ENCODE measurements at regions not wholly inside any gene's neighbourhood (a gene's known extent, or its start where the extent isn't known, plus 50 kb on each side); places are given as distances from the start of the nearest gene placed in this dataset.

DNA sequence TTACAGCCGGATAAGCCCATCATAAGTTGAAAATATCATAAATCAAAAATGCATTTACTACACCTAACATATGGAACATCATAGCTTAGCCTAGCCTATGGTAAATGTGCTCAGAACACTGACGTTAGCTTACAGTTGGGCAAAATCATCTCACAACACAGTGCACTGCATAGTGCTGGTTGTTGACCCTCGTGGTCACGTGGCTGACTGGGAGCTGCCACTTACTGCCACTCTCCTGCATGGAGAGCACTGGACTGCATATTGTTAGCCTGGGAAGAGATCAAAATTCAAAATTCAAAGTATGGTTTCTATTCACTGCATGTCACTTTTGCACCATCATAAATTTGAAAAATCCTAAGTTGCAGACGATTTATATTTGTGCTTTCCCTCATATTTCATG lies 94.0 kb upstream of the CACNA2D3 start:
- intact Hi-C loops (cut with DNase I): no loop called here
- no peak for DNase-seq (ENCODE audit: low spot score)

DNA sequence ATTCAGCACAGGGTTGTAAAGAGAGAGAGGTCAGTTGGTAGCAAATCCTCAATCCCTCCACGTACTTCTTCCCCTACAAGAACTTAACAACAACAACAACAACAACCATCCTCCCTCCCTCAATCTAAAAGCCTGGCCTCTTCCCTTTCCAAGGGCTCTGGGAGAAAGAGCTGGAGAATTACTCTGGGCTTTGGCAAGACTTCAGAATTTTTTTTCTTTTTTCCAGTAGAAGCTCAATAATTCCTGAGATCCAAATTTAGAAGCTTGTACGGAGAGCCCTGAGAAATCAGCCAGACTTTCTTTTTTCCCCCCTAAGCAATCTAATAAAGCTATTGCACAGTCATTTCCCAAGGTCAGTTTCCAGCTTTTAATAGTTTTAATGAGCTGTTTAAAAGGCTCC lies 95.8 kb upstream of the CACNA2D3 start:
- intact Hi-C loops (cut with DNase I): no loop called here
- no peak for DNase-seq (ENCODE audit: low spot score)

DNA sequence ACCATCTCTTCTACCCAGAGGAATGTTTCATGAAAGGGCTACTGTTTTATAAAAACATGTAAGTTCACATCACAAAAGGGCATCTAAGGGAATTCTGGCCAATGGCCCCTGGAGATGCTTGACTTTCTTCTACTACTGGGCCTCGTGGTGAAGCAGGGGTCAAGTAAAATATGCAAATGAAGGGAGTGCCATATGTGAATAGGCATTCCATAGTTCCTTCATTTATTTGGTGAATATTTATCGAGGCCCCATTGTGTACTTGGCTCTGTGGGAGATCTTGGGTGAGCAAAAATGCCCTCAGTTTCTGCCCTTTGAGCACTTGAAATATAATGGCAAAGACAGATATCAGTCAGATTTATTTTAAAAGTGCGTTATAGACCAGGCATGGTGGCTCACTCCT lies 101.3 kb upstream of the CACNA2D3 start:
- intact Hi-C loops (cut with DNase I): no loop called here
- no peak for DNase-seq (ENCODE audit: low spot score)

DNA sequence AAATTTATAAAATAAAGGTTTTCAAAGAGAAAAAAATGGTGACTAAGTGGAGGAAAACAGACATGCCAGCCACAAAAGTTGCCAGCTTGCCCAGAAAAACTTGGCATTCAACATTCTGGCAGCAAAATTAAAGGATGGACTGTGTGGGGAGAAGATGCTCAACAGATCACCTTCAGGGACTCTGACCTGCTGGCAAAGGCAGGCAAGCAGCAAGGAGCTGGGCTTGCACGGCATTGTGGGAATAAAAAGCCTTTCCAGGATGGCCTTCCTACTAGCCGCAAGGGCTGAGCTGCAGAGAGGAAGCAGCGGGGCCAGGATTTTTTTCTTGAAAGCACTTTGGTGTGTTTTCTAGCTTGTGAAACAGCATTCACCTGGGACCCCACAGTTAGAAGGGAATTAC lies 101.9 kb upstream of the CACNA2D3 start:
- DNase-seq (ENCODE audit: low spot score): no peak
- intact Hi-C loops (cut with DNase I): no loop called here

DNA sequence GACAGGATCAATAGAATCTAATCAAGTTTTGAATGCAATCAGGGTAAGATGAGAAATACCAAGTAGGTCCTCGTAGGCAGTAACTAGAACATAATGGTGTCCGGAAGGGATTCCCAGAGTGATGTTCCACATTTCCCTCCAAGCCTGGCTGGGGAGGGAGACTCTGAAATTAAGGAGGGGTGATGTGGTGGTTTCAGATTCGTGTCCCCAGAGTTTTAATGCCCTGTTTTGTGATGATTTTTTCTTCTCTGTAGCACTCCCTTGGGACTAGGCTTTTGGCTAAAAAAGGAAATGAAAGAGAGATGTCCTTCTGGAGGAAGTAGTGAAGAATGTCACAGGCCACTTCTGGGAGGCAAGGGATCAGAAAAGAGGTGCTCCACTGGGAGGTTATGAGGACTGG lies 108.3 kb upstream of the CACNA2D3 start:
- intact Hi-C loops (cut with DNase I): no loop called here
- no peak for DNase-seq (ENCODE audit: low spot score)

DNA sequence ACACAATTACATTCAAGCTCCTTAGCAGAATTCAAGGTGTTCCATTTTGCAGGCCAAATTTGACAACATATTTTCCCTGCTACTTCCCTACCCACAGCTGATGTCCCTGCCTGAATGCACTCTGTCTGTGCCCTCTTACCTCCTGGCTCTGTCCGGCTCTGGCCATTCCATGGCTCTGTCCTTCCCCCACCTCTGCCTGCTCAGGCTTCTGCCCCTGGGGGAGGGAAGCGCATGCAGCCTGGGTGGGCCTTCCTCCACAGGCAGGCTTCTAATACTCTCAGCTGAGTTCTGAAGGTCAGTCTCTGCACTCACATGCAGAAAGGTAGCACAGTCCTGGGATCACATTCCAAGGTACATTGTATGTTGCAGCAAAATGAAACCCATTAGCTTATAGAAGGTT lies 113.6 kb upstream of the CACNA2D3 start:
- no peak for DNase-seq (ENCODE audit: low spot score)
- intact Hi-C loops (cut with DNase I): no loop called here

DNA sequence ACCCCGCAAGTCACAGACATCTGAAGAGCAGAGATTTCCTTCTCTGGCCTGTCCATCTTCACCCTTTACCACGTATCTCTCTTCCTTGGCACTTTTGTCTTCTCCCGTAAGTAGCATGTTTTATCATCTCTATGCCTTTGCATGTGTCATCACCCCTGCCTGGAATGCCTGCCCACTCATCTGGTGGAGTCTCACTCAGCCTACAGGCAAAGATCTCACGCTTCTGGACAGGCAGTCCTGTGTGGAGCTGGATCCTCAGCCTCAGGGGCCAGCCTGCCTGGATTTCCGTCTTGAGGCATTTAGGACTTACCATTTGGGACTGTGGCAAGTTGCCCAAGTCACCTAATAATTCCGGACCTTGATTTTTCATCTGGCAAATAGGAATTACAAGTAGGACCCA lies 114.3 kb upstream of the CACNA2D3 start:
- no peak for DNase-seq (ENCODE audit: low spot score)
- intact Hi-C loops (cut with DNase I): no loop called here

DNA sequence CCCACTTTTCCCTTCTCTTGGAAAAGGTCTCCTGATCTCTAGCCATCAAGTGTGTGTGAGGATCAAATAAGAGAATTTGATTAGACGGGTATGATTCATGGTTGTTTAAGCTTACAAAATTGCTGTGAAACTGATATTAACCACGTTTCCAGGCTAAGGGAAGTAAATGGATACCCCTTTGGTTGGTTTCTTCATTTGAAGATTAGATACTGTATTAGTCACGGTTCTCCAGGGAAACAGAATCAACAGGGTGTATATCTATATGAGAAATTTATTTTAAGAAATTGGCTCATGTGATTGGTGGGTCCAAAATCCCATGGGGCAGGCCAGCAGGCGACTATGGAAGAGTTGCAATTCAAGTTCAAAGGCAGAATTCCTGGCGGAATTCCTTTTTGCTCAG lies 112.7 kb upstream of the SELENOK start:
- no peak for DNase-seq (ENCODE audit: low spot score)
- intact Hi-C loops (cut with DNase I): no loop called here

DNA sequence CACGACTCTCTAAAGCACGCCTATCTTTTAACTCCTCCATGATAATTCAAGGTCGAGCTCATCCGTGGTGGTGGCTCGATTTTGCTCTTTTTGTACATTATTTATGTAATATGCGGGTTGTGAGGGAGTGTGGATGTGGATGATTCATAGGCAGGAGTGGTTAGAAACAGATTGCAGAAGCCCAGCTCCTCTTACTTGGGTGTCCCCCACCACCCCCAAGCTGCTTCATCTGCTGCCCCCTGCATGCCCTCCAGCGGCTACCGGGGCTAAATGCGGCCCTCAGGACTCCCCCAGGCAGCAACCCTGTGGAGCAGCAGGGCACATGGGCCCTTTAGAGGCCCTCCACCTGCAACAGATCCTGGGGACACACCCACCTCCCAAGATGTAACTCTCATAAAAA lies 111.5 kb upstream of the SELENOK start:
- intact Hi-C loops (cut with DNase I): no loop called here

DNA sequence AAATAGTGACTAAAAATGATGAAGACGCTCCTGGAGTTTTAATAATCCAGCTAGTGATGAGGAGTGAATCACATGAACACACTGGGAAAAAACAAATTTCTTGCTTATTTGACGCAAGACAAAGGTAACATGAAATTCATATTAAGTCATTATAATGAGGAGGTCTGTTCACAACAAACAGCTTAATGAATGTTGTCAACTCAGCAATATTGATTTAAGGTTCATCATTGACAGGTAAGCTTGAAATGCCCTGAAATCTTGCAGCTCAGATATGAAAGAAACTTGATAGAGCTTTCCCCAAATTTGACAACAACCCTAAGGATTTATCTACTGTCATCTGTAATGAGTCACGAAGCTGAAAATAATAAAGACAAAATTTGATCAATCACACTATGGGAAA lies 108.1 kb upstream of the SELENOK start:
- no peak for DNase-seq (ENCODE audit: low spot score)
- intact Hi-C loops (cut with DNase I): no loop called here

More for the DNA sequence above, 111.5 kb upstream of the SELENOK start:
- DNase-seq (ENCODE audit: low spot score): no peak

DNA sequence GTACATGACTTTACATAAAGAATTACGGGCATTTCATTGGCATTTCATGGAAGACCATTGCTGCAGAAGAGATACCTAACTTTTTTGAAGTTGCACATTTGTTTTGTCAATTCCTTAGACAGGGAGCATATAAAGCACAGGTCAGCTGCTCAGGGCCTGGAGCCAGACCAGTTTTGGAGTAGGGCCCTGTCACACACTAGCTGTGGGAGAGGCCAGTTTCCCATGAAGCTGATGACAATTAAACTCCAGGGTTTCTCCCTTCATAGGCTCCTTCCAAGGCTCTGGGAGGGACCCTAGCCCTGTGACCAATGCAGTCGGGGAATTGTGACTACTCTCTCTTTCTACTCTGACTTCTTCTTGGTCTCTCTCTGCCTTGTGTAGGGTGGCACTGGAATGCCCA lies 107.3 kb upstream of the SELENOK start:
- intact Hi-C loops (cut with DNase I): no loop called here
- DNase-seq (ENCODE audit: low spot score): no peak

DNA sequence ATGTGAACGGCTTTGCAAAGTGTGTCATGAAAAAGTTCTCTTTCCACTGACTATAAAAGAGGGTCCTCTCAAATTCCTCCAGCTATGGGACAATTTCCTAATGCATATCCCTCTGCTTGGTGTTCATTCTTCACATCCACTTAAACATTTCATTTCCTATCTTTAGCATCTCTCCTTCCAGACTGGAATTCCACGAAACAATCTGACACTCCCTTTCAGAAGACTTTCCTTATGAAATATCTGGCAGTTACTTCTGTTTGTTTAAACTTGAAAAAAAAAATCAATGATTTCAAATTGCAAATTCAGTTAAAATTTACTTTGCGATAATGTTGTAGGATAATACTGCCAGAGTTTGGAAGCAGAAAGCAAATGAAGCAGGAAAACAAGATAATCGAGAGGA lies 105.8 kb upstream of the SELENOK start:
- intact Hi-C loops (cut with DNase I): no loop called here

DNA sequence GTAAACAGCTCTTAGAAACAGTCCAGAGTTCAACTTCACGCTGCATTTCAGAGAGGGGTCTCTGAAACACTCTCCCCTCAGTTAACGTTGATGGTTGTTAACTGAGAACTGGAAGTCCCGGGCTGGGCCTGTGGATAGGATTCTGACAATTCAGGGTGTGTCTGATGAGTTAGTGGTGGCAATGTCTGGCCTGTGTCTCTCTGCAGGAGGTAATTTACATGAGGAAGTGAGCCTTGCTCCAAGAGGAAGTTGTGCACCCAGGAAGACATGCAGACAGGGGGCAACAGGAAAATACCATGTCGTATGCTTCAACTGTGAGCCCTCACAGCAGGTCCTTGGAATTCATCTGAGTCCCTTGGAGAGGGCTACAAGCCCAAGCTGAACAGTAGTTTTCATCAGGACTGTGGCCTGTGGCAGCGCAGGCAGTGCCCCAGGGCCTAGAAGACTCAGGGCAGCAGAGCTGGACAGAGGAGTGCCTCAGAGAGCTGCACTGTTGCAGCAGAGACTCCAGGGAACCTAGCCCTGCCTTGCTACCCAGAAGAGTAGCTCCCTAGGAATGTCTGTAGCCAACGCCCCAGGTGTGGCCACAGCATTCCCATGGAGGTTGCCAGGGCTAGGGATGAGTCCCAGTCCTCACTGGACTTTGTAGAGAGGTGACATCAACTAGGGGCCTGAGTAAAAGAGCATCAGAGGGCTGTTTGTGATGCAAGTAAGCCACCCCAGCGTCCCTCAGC lies 104.6 kb upstream of the SELENOK start:
- no peak for DNase-seq (ENCODE audit: low spot score)
- intact Hi-C loops (cut with DNase I): no loop called here

More for the DNA sequence above, 105.8 kb upstream of the SELENOK start:
- DNase-seq (ENCODE audit: low spot score): no peak

DNA sequence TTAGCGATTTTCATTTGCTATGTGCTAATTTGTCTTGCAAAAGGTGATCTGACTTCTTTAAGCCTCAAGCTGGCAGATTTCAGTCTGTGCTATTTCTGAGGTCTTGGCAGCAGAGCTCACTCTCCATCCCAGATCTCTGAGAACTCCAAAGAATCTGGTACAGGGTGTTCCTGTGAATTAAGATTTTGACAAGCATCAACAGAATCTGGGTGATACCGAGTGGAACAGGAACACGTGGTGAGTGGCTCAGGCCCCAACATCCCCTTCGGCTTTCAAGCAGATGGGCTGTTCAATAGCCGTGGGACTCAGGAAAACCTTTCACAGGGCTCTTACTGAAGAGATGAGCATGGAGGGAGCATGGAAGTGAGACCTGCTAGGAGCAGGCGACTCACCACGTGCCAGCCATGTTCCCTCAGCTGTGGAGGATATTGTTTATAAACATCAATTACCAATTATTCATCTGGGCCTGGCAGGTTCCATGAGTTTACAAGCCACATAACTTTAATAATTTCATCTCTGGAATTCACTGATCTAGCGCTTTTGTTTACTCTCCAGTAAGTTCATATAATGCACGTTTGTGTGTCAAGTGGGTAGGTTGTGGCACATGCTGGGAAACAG lies 103.4 kb upstream of the SELENOK start:
- intact Hi-C loops (cut with DNase I): no loop called here

DNA sequence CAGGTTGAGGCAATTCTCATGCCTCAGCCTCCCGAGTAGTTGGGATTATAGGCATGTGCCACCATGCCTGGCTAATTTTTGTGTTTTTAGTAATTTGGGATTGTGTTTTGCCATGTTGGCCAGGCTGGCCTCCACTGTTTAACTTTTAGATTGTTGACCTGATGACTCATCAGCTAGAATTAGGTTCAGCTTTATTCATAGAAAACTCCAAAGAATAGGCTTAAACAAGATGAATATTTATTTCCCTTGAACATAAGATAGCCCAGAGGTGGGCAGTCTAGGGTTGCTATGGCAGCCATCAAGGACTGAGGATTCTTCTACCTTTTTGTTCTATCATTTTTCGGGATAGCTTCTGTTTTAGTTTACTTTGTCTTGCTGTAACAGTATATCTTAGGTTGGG lies 99.6 kb upstream of the SELENOK start:
- DNase-seq (ENCODE audit: low spot score): no peak
- intact Hi-C loops (cut with DNase I): no loop called here

More for the DNA sequence above, 103.4 kb upstream of the SELENOK start:
- no peak for DNase-seq (ENCODE audit: low spot score)

DNA sequence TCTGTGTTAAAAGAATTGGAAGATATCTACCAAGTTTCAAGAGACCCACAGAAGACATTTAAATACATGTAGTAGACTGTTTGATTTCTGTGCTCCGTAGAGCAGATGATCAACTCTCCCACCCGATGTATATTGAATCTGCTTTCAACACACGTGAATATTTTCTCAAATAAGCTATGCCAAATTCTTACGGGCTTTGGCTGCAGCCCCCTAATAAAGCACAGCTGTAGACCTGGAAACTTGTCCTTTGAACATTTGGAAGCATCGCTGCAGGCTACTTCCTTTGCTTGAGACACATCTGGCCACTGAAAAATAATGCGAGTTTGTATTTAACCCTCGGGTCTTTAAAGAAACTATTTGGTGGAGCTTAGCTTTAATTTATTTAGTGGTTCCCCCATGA lies 98.3 kb upstream of the SELENOK start:
- DNase-seq (ENCODE audit: low spot score): no peak
- intact Hi-C loops (cut with DNase I): no loop called here

DNA sequence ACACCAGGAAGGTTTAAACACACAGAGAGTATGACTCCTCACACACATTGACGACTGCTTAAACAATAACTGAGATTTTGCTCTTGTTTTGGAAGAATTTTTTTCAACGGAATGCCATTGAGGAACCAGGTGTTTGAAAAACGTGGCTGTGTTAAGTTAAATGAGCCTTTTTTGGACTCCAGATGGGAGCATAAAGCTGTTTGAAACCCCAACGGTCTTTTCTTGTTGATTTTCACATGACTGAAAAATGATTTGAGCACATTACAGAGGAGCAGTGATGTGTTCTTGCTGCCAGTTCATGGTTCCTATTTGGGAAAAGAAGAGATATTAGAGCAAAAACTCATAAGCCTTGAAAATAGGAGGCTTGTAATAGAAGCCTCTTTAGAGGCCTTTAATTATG lies 97.8 kb upstream of the SELENOK start:
- DNase-seq (ENCODE audit: low spot score): no peak
- intact Hi-C loops (cut with DNase I): no loop called here

DNA sequence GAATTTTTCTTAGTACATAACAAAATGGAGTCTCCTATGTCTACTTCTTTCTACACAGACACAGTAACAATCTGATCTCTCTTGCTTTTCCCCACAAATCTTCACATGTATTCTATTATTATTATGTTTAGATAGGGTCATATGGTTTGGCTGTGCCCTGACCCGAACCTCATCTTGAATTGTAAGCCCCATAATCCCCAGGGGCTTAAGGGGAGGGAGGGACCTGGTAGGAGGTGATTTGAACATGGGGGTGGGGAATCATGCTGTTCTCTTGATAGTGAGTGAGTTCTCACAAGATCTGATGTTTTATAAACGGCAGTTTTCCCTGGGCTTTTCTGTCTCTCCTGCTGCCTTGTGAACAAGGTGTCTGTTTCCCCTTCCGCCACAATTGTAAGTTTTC lies 86.7 kb upstream of the SELENOK start:
- no peak for DNase-seq (ENCODE audit: low spot score)
- intact Hi-C loops (cut with DNase I): no loop called here

DNA sequence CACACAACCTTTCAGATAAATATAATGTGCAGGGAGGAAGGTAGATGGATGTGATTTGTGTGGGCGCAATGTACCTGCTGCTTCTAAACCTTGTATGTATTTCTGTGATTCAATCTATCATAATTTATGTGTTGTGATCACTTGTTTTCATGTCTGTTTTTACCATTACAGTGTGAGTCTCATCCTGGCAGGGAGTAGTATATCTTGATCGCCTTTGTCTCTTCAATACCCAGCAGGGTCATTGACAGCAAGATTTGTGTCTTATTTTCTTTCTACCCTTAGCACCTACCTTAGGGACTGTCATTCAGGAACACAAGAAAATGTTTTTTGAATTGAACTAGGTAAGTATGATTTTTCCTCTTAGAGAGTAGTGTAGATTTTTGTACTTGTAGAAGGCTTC lies 83.7 kb upstream of the SELENOK start:
- intact Hi-C loops (cut with DNase I): no loop called here

DNA sequence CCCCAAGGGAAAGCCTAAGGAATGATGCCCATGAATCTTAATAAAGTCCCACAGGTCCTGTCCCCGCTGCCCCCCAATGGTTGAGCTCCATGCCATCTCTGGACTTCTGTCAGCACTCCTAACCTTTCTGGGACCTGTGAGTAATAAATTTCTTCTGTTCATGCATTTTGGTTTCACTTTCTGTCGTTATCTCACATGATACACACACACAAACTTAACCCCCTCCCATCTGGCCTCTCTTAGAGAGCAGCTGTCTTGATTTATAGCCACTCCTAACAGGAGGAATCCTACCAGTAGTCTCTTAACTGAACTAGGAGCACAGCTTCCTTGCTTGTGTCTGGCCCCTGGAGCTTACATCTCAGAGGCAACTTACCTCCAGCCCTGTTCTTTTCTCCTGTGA lies 82.7 kb upstream of the SELENOK start:
- no peak for DNase-seq (ENCODE audit: low spot score)
- intact Hi-C loops (cut with DNase I): no loop called here

More for the DNA sequence above, 83.7 kb upstream of the SELENOK start:
- DNase-seq (ENCODE audit: low spot score): no peak

DNA sequence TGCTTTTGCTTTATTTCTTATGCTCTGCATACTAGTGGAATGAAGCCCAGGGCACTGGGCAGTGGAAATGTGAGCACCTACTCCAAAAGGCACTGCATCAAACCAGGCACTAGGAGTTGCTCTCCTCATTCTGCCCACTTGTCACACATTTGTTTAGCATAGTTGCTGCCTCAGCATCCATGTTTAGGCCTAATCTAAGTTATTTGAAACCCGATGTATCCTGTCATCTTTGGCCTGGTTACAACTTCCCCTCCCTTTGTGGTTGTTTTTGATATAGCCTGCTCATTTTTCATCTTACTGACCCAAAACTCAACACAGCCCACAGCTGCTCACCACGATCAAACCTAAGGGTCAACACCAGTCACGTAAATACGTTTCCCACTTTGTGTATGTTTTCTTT lies 82.2 kb upstream of the SELENOK start:
- intact Hi-C loops (cut with DNase I): no loop called here
- no peak for DNase-seq (ENCODE audit: low spot score)

DNA sequence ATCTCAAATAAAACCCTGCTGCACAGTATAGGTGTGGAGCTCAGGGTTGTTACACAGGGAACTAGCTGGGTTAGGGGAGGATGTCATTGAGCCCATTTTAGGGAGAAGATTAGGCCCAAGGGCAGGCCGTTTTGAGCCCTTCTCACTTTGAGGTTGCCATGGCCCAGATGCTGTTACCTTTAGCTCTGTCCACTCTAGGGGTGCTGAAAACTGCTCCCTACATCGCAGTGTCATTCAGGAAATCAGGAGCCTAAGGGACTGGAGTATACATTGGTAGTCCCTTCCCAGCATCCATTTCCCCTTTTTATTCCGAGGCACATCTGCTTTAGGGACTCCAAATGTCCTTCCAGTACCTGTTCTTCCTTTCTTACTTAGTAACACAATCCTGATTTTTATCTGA lies 79.0 kb upstream of the SELENOK start:
- DNase-seq (ENCODE audit: low spot score): no peak
- intact Hi-C loops (cut with DNase I): no loop called here
